NK-92 (cell line): ENCODE measurements at regions not wholly inside any gene's neighbourhood (a gene's known extent, or its start where the extent isn't known, plus 50 kb on each side); places are given as distances from the start of the nearest gene placed in this dataset.

Source experiments
- DNase-seq: peaks from one replicate; lab custom pipeline; 2025; ENCODE audit not compliant: unreplicated experiment; lab: John Stamatoyannopoulos, UW

DNA sequence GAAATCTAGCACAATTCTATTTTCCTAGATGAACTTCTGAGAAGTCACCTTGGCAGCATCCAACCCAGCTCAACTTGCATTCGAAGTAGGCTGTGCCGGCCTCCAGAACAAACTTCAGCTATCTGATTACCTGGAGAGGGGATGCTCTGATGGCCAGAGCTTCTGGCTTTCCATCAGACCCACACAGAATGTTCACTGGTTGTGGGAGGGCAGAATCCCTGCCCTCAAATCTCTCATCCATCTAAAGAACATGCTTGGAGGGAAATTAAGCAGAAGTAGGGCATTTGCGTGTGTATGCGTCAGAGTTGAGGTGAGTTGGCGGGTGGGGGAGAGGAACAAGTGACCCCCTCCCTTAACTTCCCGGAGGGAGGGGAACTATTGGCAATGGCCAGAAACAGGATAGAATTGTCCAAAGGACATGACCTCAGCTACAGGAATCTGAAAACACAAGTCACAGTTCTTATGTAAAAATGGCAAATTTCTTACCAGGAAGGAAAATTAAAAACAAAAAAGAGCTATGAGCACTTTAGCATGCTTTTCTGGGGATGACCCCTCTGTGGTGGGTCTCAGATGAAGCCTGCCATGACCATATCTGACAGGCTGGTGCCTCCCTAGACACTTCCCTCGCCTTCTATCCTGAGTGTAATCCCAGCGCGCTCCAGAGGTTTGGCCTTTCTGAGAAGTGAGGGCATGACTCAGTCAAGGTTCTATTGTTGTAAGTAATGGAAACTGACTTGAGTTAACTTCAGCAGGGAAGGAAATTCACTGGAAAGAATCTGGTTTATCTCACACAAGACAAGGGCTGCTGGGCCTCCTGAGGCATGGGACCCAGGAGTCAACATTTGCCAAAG is 278.8 kb downstream of the RPS24 start:
- DNase-seq, result no peak

DNA sequence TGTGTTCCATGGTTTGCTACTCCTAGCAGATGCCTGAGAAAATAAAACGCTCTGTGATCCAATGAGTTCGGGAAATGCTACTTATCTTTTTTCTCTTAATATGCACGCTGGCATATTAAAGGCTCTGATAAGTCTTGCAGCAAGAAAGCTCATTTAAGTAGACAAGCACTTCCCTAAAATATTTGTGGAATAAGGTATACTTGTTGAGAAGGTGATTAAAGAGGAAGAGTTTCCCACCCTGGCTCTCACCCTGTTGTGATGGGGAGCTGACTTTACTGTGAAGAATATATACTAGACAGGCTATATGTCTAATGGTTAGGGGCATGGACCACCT is 279.4 kb downstream of the RPS24 start:
- no peak for DNase-seq

DNA sequence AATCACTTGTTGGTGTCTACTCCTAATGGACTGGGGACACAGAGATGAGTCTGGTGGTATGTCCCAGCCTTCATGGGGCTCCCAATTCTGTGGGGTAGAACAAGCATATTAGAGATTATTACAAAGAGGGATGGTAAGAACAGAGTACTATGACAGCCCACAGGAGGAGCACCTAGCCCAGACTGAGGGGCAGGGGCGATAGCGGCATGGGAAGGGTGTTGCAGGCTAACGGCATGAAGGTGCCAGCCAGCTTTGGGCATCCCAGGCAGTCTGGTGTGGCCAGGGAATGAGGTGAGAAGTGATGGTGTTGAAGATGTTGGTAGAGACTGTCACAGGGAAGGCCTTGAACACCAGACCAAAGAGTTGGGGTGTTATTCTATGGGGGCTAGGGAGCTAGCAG is 280.0 kb downstream of the RPS24 start:
- DNase-seq, result no peak

DNA sequence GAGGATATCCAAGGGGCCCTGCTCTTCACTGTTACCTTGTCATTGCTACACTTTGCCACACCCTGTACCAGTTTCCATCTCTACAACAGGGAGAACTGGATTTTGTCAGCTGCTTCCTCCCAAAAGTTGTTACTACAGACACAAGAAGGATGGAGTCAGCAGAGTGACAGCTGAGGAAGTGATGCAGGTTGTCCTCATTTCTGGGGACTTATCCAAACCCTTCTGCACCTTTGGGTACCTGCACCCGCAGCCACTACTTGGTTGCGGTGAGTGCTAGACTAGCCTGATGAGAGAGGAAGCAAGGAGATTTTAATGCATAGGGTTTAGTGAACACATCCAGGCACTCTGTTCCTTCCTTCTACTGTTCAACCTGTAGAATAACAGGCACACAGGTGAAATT is 281.0 kb downstream of the RPS24 start:
- DNase-seq, result no peak

DNA sequence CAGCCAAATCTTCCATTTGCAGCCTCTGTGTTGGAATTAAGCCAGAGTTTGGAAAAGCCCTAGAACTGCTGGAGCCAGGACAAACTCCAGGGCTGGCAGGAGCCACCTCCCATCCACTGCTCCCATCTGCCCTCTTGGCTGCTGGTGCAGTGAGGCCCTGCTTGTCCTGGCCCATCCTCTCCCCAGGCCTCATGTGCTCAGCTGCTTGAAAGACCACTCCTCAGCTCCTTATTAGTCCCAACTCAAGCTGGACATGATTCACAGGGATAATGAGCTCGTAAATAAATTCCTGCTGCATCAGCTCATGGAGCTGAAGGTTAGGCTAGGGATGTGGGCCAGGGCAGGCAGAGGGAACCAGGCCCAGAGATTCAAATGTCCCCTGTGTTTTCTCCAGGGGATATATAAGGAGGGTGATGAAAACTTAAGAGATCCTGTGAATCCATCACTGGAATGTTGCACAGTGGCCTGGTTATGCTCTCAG is 282.8 kb downstream of the RPS24 start:
- DNase-seq, result no peak

DNA sequence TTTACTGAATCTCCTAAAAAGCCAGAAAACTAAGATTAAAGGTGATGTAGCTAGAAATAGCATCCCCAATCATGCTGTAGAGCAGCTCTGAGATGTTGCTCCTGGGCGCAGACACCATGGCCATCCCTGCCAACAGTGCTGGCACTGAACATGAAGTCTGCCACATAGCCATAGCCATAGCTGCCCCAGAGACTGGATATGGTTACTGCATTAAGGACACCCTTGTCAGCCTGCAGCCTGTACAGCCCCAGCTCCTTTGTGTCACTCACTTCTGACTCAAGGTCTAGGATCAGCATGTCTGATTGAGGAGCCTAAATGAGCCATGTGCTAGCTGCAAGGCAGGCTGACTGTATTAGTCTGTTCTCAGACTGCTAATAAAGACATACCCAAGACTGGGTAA is 284.6 kb downstream of the RPS24 start:
- DNase-seq, result no peak

DNA sequence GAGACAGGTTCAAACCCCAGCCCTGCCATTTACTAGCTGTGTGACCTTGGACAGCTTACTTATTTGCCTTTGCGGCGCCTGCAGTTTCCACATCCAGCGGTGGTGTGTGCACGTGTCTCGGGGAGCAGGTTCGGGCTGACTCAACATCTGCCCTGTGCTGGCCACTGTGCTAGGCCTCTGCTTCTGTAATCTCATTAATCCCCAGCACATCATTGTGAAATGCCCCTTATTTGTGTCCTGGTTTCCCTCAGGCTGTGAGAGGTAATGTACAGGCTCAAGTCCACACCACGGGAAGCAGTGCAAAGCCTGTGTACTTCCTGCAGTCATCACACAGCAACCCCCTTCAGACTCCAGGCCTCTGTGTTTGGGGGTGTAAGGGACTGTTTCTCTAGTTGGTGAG is 285.7 kb downstream of the RPS24 start:
- no peak for DNase-seq

DNA sequence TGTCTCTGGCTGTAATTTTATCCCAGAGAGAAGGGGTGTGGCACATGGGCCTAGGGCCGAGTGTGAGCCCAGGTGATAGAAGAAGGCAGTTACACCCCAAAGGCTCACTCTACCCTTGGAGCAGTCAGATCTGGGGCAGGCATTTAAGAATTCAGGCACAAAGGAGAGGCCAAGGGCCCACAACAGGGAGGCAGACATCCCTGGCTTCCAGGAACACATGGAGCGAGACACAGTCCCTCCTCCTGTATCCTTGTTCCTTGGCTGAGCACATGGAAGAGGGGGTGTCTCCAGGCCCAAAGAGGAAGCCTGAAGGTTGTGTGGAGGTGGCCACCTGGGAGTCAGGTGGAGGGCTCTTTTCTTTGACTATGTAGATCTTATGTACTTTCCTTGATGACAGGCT is 286.2 kb downstream of the RPS24 start:
- DNase-seq, result no peak

DNA sequence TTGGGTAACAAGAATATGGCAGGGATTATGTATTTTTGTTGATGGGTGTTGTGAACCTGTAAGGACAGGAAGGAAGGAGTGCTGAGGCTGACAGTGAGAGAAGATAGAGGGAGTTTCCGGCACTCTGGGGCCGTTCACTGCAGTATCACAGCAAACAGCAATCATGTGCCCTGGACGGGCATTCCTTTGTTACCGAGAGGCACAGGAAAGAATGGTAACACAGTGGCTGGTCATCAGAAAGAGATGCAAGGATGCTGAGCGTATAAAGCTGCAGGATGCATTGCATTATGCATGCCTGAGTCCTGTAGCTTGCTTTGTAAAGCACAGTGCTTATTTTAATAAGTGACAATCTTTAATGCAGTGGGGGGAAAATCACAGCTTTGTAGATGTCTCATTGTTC is 286.8 kb downstream of the RPS24 start:
- no peak for DNase-seq

DNA sequence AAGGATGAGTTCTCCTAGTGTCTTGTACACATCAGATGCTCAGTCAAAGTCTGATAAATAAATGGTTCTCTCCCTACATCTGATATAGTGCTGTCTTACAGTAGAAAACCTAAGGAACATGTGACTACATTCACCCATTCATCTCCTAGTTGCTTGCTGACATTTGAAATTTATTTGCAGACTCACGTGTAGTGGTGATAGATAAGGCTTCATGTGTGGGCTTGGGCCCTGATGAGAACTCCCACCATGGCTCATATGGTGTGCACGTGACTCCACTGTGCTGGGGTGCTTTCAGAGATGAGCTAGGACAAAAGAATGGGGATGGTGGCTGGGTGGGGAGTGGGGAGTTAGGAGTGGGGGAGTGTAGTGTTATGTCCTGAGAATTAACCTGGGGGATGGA is 287.3 kb downstream of the RPS24 start:
- no peak for DNase-seq

DNA sequence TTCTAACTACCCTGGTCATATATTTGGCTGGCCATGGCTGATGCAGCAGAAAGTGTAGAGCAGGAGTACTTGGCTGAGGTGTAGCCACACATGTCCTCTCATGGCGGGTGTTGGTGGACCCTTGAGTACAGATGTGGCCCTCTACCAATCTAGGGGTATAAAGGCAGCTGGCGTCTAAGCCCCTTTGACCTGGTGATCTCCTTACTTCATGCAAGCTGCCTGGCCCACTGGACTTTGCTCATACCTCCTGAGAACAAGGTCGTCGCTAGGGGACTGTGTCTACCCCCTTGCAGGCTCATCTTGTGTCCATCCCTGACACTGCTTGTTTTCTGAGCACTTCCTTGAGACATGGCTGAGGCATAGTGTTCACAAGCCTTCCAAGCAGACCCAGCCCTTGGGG is 287.8 kb downstream of the RPS24 start:
- DNase-seq, result no peak

DNA sequence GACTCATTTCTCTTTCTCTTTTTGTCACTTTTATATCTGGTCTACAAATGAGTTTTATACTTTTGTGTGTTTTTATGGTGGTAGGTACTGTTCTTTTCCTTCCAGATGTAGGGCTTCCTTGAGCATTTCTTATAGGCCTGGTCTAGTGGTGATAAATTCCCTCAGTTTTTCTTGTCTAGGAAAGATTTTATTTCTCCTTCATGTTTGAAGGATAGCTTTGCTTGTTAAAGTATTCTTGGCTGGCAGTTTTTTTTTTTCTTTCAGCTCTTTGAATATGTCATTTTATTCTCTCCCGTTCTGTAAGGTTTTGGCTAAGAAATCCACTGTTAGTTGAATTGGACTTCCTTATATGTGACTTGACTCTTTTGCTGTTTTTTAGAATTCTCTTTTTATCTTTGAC is 292.7 kb downstream of the RPS24 start:
- DNase-seq, result no peak

DNA sequence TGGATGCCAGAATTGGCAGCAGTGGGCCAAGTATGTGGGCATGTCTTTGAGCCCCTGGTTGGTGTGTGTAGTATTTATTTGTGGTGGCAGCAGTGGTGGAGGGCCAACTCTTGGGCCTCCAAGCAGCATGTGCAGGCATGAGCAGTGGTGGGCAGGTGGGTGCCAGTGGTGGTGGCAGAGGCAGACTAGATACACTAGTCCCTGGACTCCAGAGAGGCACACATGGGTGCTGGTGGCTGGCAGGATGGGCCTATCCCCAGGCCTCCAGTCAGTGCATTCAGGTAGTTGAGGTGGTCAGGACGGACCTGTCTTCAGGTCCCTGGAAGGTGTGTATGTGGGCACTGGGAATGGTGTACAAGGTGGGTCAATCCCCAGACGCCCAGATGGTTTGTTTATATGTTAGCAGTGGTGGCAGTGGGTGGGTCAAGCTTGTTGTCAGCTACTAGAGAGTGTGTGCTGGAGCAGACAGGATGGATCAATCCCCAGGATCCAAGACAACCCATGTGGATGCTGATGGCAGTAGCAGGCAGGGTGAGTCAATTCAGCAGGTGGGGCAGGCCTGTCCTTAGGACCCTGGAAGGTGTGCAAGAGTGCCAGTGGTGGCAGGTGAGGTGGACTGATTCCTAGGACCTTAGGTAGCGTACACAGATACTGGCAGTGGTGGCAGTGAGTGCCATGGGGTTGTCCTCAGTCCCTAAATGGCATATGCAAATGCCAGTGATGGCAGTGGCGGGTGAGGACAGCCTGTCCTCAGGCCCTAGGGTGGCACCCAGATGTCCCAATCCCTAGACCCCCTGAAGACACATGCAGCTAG is 294.3 kb downstream of the RPS24 start:
- no peak for DNase-seq

DNA sequence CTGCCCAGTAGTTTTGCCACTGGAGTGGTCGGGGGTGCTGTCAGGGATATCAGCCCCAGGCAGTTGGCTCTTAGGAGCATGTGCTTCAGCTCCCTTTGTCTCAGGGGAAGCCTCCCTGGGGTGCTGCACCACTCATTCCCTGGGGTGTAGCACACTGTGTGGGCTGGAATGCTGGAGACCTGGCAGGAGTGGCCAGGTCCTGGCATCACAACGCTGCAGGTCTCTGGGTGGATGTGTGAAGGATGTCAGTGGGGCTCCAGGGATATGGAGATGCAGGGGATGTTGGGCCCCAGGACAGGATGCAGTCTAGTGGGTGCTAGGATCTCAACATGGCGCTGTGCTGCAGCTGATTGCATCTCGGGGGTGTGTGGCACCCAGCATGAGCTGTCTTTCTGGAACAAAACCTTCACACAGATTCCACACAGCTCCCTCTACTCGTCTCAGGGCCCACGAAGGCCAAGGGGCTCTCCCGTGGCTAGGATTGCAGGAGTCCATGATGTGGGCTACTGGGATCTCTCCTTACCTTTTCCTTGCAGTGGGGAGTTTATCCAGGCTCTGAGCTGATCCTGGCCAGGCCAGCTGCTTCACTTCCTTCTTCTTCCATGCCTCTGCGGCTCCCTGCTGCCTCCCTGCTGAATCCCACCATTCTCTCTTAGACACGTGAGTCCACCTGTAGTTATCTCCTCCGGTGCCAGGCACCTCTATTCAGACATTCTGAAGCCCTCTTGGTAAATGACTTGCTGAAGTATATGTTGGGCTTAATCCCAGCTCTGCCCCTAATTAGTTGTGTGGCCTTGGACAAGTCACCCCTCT is 295.1 kb downstream of the RPS24 start:
- DNase-seq, result no peak

DNA sequence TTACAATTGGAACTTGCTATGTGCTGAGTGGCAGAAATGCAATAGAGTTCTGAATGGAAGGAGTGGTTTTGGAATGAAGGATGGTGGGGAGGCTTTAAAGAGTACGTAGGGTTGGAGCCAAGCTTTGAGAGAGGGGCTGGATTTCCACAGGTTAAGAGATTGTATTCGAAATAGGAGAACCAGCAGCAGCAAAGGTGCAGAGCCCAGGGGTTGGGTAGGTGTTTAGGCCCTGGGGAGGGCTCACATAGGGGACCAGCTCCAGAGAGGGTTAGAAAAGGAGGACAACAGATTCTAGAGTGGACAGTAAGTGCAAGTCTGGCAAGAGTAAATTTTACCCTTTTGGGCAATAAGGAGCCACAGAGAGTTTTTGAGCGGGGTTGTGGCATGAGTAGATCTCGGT is 297.2 kb downstream of the RPS24 start:
- no peak for DNase-seq

DNA sequence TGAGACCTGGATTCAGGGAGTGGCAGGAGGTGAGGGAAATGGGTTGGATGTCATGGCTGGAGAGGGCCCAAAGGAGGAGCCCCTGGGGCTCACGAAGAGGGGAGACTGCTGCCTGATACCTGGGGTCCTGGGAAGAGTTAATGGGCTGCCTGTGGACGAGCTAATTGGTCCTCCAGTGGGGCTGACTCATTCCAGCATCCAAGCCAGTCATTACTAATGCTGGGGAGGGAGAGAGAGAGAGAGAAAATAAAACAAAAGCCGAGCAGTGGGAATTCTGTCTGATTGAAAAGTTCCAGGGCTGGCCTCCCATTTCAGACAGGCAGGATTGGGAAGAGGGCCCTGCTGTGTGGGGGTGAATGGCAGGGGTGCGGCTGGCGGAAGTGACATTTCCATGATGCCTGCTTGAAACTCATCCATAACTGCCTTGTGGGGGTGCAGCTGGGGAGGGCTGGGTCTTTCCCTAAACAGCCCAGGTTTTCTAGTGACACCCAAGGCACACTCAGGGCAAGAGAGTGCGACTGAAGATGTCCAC is 297.8 kb downstream of the RPS24 start:
- DNase-seq, result no peak

DNA sequence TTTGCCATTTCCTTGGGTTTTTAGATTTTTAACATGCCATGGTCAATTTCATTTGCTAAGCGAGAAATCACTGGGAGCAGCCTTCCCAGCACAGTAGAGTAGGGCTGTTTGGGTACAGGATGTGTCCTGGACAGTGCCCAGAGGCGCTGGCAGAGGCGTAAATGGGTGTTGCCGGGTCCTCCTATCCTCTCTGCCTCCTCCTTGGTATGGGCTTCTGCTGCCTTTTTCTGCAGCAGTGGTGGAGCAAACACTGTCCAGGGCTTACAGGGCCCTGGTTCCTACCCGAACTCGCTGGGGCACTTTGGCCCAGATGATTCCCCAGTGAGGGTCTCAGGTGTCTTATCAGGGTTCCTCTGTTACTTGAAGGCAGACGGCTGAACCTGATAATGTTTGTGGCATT is 298.3 kb downstream of the RPS24 start:
- no peak for DNase-seq

DNA sequence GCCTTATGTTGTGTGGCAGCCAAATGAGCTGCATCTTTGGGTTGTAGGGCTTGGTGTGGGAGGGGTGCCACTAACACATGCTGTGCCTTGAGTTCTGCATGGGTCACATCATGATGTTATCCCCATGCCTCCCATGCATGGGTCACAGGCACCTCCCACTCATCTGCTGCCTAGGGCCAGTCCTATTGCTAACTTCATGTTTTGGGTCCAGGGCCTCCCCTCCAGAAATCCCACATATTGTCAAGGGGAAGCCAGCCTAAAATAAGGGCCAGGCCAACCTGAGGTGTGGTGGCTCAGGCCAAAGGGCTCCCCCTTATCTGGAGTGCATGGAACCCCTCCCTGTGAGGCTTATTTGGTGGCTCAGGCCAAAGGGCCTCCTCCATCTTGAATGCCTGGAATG is 299.0 kb downstream of the RPS24 start:
- no peak for DNase-seq

DNA sequence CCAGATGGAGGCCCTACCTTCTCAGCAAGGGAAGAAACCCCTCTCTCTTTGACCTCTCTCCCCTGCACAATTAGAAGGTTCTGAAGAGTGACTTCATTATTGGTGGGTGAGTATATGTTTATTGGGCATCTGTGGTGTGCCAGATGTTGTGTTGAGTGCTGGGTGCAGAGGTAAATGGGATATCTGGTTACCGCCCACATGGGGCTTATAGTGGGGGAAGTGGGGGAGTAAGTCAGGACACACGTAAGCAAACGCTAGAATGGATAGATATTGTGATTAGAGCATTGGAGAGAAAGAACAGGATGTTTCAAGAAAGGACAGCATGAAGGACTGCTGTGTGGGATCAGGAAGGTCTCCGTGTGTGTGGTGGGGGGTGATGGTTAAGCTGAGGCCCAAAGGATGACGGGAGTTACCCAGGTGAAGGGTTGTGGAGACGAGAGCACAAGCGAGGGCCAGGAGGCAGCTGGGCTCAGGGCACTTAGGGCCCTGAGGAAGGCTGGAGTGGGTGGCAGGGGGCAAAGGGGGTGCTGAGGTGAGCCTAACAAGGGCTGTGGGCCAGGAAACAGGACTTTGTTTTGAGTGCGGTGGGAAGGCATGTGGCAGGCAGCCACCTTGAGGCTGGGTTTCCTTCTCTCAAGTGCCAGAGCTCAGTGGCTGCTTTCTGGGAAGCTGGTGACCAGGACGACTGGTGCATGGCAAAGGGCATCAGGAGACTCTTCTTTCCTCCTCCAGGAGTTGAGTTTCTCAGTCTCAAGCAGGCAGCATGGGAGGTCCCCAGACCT is 299.9 kb downstream of the RPS24 start:
- DNase-seq, result no peak

DNA sequence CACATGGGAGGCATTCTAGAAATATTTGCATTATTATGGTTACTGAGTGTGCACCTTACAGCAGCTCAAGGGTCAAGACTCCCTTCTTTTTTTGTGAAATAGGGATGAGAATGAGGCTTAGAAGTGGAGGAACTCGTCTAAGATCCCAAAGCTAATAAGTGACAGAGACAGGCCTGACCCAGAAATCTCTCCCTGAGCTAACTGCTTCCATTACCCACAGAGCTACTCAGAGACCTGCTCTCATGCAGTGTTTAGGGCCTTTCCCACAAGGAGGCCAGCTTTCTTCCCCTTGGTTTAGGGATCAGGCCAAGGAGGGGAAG is 301.7 kb downstream of the RPS24 start:
- DNase-seq, result no peak
